CD1c-positive myeloid dendritic cell (primary cell): ENCODE measurements at regions not wholly inside any gene's neighbourhood (a gene's known extent, or its start where the extent isn't known, plus 50 kb on each side); places are given as distances from the start of the nearest gene placed in this dataset.
"Not testable (repeated sequence)": the region's sequence is repeated elsewhere in the genome, so short reads cannot be mapped to it uniquely, and the experiment has no call there.

Experiments used
- DNase-seq: peaks from one replicate; pipeline ENCODE4 v3.0.0-alpha.2; 2016; ENCODE audit errors: extremely low spot score

- DNase-seq = no peak
Measured at GRCh38 chrX:44785652-44786051, 58.2 kb upstream of the DUSP21 start.

- DNase-seq = no peak
Measured at GRCh38 chrX:44784241-44784640, 59.6 kb upstream of the DUSP21 start.

GRCh38 chrX:44778254-44778653 is 65.6 kb upstream of the DUSP21 start:
- no peak for DNase-seq

GRCh38 chrX:44775726-44776125 is 68.1 kb upstream of the DUSP21 start:
- DNase-seq = no peak

- DNase-seq = not testable (repeated sequence)
Measured at GRCh38 chrX:44774066-44774465, 69.8 kb upstream of the DUSP21 start.

GRCh38 chrX:44770121-44770520 is 73.7 kb upstream of the DUSP21 start:
- no peak for DNase-seq

GRCh38 chrX:44767308-44767707 is 76.5 kb upstream of the DUSP21 start:
- DNase-seq = no peak

- DNase-seq = no peak
Measured at GRCh38 chrX:44765556-44765955, 78.3 kb upstream of the DUSP21 start.

GRCh38 chrX:44747969-44748368 is 95.9 kb upstream of the DUSP21 start:
- DNase-seq = no peak

- DNase-seq = no peak
Measured at GRCh38 chrX:44747317-44747716, 96.5 kb upstream of the DUSP21 start.

- DNase-seq = no peak
Measured at GRCh38 chrX:44744799-44745198, 99.0 kb upstream of the DUSP21 start.

GRCh38 chrX:44742480-44743155 is 101.2 kb upstream of the DUSP21 start:
- no peak for DNase-seq

GRCh38 chrX:44741859-44742258 is 102.0 kb upstream of the DUSP21 start:
- DNase-seq = not testable (repeated sequence)

GRCh38 chrX:44741458-44741857 is 102.4 kb upstream of the DUSP21 start:
- not testable (repeated sequence) for DNase-seq

GRCh38 chrX:44735498-44735897 is 108.3 kb upstream of the DUSP21 start:
- DNase-seq = no peak

GRCh38 chrX:44733931-44734330 is 109.9 kb upstream of the DUSP21 start:
- no peak for DNase-seq

- DNase-seq = no peak
Measured at GRCh38 chrX:44731160-44731559, 112.7 kb upstream of the DUSP21 start.

GRCh38 chrX:44723426-44723825 is 120.4 kb upstream of the DUSP21 start:
- no peak for DNase-seq

GRCh38 chrX:44708470-44708869 is 135.4 kb upstream of the DUSP21 start:
- peak; percentile 2 for DNase-seq

- DNase-seq = no peak
Measured at GRCh38 chrX:44705817-44706551, 137.8 kb upstream of the DUSP21 start.

- DNase-seq = no peak
Measured at GRCh38 chrX:44698357-44698756, 145.5 kb upstream of the DUSP21 start.

- DNase-seq = no peak
Measured at GRCh38 chrX:44693255-44693654, 150.6 kb upstream of the DUSP21 start.

GRCh38 chrX:44690129-44690528 is 147.5 kb upstream of the FUNDC1 start:
- no peak for DNase-seq
